ENCODE measurements at regions not wholly inside any gene's neighbourhood (a gene's known extent, or its start where the extent isn't known, plus 50 kb on each side); places are given as distances from the start of the nearest gene placed in this dataset.

DNA sequence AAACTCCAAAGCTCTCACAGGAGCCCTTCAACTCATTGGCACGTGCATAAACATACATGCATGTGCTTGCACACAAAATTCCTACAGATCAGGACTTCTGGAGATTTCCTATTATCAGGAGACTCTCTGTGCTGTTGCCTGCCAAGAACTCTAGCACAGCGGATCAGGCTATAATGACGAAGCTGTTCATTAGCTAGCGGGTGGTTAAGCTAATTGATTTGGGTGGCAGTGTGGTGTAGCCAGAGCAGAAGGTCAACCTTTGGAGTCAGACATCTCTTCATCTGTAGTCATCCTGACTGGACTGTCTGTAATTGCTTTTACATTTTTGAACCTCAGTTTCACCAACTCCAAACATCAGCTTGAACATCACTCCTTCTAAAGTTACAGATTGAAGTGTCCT, 69.0 kb downstream of the KIF2B start:
- no peak for DNase-seq (ENCODE audit: low read depth in 2 of 2)

GRCh38 chr17:53892222-53892621, 69.5 kb downstream of the KIF2B start:
- DNase-seq (ENCODE audit: low read depth in 2 of 2): no peak

DNA sequence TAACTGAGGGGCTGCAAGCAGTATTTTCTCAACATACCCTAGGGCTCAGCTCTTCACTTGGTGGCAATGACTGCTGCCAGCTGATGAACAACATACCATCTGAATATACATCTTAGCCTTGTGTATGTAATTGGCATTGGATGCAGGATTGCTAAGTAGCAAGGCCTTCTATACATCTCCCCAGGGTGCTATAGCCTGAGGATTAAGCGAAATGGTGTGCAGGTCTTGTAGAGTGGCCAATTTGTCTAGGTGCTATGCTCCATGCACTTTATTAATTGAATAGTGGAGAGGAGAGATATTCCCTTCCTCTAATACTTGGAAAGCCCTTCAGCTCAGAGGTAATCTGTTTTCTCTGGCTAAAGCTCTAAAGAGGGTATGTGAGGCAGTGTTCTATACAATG, 71.9 kb downstream of the KIF2B start:
- DNase-seq (ENCODE audit: low read depth in 2 of 2): no peak

- DNase-seq (ENCODE audit: low read depth in 2 of 2): no peak
Observed at GRCh38 chr17:53896047-53896446, 73.3 kb downstream of the KIF2B start.

DNA sequence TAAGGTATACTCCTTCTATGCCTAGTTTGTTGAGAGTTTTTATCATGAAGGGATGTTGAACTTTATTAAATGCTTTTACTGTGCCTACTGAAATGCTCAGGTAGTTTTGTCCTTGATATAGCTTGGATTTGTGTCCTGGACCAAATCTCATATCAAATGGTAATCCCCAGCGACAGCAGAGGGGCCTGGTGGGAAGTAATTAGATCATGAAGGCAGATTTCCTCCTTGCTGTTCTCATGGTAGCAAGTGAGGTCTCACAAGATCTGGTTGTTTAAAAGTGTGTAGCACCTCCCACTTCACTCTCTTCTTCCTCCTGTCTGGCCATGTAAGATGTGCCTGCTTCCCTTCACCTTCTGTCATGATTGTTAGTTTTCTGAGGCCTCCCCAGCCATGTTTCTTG, 78.2 kb downstream of the KIF2B start:
- no peak for DNase-seq (ENCODE audit: low read depth in 2 of 2)

GRCh38 chr17:53907435-53907834, 84.7 kb downstream of the KIF2B start:
- DNase-seq (ENCODE audit: low read depth in 2 of 2): no peak

GRCh38 chr17:53909802-53910201, 87.1 kb downstream of the KIF2B start:
- no peak for DNase-seq (ENCODE audit: low read depth in 2 of 2)

DNA sequence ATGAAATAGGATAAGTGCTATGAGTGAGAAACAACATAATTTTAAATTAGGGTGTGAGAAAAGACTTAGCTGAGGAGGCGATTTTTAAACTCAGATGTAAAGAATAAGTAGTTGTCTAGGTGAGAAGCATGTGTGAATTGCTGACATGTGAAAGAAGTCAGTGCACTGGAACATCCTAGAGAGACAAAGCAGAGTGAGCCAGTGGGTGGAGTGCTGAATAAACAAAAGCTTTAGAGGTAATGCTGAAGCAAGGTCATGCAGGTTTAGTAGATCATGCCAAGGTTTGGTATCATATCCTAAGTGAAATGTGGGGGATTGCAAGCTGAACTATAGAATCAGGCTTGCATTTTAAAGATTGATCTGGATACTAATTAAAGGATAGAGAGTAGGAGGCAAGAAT, 89.4 kb downstream of the KIF2B start:
- DNase-seq (ENCODE audit: low read depth in 2 of 2): no peak

DNA sequence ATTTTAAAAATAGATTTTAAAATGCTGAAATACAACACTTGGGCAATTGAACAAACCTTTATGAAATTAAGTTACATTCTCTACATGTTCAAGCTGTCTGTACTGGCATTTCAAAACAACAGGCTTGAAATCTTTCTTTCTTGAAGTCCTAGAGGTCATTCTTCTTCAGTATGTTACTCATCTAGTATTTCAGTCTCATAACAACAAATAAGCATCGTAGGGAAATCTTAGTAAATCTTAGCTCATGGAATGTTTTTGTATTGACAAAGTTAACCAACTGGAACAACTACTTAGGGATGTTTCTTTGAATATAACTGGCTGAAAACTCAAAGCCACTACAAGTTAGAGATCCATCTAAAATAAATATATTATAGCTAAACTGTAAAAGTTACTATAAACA, 96.6 kb downstream of the KIF2B start:
- no peak for DNase-seq (ENCODE audit: low read depth in 2 of 2)

DNA sequence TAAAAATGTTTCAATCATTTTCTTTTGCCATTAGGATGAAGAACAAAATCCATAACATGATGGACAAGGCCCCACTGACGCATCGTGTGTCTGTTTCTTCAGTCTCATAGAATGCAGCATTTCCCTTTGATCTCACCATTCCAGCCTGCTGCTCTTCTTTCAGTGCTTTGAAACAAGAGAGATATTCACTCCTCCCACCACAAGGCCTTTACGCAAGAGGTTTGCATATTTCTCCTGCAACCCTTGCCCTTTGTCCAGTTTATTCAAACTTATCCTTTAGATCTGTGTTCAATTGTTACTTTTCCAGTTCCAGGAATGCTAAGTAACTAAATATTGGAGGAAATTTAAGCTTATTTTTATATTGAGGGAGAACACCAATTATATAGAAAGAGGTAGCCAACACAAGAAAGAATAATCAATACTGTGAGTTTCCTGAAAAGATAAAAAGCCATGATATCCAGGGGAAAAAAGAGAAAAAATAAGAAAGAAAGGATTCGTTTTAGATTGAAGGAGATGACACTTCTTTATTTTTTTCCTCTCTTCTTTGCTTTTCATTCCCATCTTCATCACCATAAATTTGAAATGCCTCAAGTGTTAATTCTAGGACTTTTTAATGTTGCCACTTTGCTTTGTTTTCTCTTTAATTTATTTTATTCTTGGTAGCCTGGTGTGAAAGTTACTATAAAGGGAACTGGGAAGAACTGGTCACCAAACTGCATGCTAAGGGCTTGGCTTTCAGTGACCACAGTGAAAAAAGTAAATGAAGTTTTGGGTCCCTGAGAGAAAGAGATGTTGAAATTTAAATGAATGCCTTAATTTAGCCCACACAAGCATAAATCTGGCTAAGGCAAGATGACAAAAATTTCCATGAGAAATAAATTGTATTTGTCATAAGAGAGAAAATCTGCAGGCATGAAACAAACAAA, 102.1 kb downstream of the KIF2B start:
- DNase-seq (ENCODE audit: low read depth in 2 of 2): no peak

- DNase-seq (ENCODE audit: low read depth in 2 of 2): no peak
Observed at GRCh38 chr17:53932386-53932785, 109.7 kb downstream of the KIF2B start.

GRCh38 chr17:53934931-53935330, 112.2 kb downstream of the KIF2B start:
- DNase-seq (ENCODE audit: low read depth in 2 of 2): no peak

GRCh38 chr17:53941231-53941630, 118.5 kb downstream of the KIF2B start:
- no peak for DNase-seq (ENCODE audit: low read depth in 2 of 2)

GRCh38 chr17:53942436-53942835, 119.7 kb downstream of the KIF2B start:
- DNase-seq (ENCODE audit: low read depth in 2 of 2): no peak

- DNase-seq (ENCODE audit: low read depth in 2 of 2): no peak
Observed at GRCh38 chr17:53942898-53943297, 120.2 kb downstream of the KIF2B start.

GRCh38 chr17:53948323-53948722, 125.6 kb downstream of the KIF2B start:
- DNase-seq (ENCODE audit: low read depth in 2 of 2): no peak

GRCh38 chr17:53949473-53950090, 126.9 kb downstream of the KIF2B start:
- DNase-seq (ENCODE audit: low read depth in 2 of 2): no peak

DNA sequence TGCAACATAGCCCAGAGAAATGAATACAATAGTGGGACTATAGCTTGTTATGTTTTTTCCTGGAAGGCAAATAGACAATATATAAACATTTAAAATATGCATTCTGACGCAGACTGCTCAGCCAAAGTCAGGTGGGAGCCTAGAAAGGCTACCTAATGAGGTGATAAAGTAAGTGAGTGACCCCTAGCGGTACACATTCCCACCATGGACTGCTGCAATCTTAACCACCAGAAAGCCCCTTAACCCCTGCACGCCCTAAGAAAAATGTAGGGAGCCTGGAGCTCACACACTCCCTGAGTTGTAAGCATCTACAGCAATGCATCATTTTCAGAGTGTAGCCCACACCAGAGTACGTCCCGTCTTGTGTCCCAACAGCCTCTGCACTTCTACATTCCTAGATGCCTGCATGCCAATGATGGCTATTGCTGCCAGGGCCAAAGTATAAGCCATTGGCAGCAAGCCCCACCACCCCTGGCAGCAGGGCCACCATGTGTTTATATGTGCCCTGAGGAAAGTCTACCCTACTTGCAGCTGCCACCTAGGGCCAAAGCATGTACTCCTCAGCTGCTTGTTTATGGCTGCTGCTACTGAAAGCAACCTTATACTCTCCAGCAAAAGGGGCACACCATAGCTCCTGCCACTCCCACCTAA, 127.6 kb downstream of the KIF2B start:
- no peak for DNase-seq (ENCODE audit: low read depth in 2 of 2)

GRCh38 chr17:53950858-53951250, 128.1 kb downstream of the KIF2B start:
- DNase-seq (ENCODE audit: low read depth in 2 of 2): no peak

DNA sequence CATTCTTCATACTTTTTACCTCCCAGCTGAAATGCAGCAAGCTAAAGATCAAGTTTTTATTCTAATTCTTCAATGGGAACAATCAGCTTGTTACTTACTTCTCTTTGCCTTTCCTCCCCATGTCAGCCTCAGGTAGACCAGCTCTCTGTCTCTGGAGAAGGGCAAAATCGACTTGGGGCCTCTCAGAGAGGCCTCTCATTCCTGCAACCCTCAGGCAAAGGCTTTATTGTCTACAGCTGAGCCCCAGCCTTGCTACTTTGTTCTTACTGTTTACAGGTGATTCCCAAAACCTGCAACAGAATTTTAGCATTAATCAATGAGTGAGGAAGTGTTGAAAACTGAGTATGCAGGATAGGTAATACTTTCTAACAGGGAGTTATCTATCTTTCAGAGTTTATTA, 148.6 kb downstream of the KIF2B start:
- DNase-seq (ENCODE audit: low read depth in 2 of 2): no peak

DNA sequence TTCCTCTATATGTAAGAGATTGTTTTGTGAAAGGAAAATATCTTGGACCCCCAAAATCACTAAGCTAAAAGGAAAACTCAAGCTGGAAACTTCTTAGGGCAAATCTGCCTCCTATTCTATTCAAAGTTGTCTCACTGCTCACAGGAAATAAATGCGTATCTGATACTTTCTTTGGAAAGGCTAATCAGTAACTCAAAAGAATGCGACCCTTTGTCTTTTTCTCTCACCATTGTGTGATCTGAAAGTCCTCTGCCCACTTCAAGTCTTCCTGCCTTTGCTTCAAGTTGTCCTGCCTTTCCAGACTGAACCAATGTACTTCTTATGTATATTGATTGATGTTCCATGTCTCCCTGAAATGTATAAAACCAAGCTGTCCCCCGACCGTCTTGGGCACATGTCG, 157.3 kb downstream of the KIF2B start:
- DNase-seq (ENCODE audit: low read depth in 2 of 2): no peak

GRCh38 chr17:53996131-53996530, 173.4 kb downstream of the KIF2B start:
- DNase-seq (ENCODE audit: low read depth in 2 of 2): no peak

GRCh38 chr17:53996890-53997289, 174.2 kb downstream of the KIF2B start:
- no peak for DNase-seq (ENCODE audit: low read depth in 2 of 2)

Measured in fibroblast of skin of left biceps (primary cell).